Dedifferentiated amniotic fluid mesenchymal stem cell (primary cell): ENCODE measurements at regions not wholly inside any gene's neighbourhood (a gene's known extent, or its start where the extent isn't known, plus 50 kb on each side); places are given as distances from the start of the nearest gene placed in this dataset.
"Not testable (repeated sequence)": the region's sequence is repeated elsewhere in the genome, so short reads cannot be mapped to it uniquely, and the experiment has no call there.

Experiments
- DNase-seq: peaks from one replicate; pipeline ENCODE4 v3.0.0-alpha.2; 2016; ENCODE audit errors: extremely low spot score

DNA sequence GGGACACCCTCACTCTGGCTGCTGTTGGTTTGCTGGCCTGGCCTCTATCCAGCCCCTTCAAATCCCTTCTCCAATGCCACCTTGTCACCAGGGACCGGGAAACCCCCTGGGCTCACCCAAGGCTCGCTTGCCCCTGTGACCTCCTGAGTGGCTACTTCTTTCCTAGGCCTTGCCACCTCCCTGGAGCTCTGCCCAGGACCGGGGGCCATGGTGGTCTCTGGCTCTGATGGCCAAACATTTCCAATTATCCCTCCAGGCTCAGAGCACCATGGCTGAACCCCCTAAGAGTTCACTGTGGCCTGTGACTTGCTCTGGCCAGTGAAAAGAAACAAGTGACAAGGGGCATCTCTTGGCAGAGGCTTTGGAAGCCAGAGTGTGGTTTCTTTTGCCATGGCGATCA lies 237.6 kb downstream of the TFCP2L1 start:
- DNase-seq, result no peak

DNA sequence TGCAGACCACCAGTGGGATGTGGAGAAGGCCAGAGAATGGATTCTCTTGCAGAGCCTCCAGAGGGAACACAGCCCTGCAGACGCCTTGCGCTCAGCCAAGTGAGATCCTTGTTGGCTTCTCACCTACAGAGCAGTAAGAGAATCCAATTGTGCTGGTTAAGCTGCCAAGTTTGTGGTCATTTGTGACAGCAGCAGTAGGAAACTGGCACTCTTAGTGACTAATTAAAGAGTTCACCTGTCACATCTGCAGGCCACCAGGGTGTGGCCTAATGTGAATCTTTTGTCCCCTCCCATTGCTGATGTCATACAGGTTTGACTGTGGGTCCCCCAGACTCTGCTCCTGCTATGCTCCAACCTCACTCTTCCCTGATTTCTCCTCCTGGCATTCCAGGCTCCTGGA lies 235.9 kb downstream of the TFCP2L1 start:
- DNase-seq, result no peak

DNA sequence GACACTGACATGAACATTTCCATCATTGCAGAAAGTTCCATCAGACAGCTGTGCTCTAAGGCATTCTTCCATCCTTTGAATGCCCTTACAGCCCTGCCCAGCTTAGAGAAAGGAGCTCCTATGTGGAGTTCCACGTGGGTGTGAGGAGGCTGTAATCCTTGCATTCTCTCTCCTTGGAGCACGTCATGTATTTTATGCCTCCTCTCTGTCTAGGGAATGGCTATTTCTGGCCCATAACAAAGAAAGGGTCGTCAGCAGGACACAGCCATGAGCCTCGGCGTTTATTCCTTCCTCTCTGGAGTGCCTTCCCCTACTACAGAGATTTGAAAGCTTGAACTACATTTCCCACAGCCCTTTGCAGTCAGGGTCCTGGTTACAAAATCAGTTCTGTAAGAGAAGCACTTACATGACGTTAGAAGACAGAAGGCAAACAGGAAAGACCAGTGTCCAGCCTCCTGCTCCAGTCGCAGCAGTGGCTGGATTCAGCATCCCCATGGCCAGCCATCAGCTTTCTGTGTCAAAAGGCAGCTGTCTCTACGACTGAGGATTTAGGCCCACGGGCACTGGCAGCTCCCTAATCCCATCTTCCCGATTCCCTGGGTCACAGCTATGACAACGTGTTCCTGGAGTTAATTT lies 234.9 kb downstream of the TFCP2L1 start:
- no peak for DNase-seq

DNA sequence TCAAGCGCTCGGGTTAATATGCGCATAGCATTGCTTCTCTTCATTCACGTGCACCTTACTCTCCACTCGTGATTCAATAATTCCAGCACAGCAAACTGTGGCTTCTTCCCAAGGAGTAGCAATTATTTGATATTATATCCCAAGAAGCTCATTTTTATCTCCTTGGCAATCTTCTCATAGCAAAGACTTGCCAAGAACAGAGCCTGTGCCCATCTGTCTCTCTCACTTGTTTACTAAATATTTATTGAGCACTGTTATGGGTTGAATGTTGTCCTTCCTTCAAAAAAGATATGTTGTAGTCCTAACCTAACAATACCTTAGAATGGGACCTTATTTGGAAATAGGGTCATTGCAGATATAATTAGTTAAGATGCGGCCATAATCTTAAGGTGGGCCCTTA lies 233.7 kb downstream of the TFCP2L1 start:
- DNase-seq, result no peak

DNA sequence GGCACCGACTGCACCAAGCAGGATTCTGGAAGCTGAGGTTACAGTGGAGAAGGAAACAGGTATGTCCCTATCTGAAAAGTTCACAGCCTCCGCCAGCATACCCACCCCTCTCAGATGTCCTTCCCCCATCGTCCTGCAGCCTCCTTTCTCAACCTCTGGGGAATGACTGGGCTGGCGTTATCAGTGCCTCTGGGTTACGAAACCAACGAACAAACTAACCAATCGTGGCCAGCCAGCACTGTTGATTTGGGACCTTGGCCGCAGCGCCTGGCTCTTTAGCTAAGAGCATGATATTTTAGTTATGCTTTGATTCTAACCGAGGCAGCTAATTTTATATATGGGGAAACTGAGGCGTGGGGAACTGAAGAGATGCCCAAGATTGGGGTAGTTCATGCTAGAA lies 233.0 kb downstream of the TFCP2L1 start:
- DNase-seq, result no peak

DNA sequence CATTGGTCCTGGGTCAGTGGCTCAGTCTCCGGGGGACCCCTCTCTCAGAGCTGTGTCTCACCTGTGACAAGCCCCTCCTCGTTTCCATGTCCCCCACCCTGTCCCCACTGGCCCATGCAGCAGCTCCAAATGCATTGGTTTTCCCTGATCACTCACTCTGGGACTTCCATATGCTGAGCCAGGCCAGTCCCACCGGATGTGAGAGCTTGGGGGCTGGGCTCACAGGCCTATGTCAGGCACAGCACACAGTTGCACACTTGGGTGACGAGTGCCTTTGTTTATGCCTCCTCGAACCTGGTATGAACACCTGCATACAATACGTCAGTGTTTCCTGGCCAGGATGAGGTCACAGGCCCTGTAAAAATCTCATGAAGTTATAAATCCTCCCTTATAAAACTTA lies 232.5 kb downstream of the TFCP2L1 start:
- no peak for DNase-seq

DNA sequence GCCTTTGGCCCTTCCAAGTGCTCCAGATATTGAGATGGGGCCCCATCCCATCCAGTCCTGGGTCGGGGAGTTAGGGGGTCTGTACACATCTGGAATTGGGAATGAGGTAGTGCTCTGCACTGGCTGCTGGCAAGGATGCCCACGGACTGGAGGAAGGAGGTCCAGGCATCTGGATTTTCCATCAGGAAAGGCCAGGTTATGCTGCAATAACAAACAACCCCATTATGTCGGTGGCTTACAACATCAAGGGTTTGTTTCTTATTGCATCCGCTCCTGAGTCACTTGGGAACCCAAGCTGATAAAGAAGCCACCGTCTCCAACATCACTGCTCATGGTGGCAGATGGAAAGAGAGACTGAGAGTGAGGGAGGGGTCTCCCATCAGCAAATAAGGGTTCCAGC lies 229.9 kb downstream of the TFCP2L1 start:
- no peak for DNase-seq

DNA sequence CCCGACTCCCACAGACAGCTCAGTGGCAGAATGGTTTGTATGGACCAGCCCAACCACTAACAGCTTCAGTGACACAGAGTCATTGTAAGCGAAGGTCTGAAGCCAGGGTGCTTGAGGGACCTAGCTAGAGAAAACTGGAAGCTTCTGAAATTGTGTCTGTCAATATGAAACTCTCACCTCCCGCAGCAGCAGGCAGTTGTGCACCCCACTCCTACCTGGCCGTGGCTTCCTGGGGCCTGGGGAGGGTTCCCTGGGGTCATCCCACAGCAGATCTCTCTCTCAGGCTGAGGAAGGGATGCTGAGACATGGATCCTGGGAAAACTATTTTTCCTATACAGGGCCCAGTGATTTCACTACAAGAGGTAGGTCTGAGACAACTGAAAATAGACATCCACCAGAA lies 229.5 kb downstream of the TFCP2L1 start:
- no peak for DNase-seq

DNA sequence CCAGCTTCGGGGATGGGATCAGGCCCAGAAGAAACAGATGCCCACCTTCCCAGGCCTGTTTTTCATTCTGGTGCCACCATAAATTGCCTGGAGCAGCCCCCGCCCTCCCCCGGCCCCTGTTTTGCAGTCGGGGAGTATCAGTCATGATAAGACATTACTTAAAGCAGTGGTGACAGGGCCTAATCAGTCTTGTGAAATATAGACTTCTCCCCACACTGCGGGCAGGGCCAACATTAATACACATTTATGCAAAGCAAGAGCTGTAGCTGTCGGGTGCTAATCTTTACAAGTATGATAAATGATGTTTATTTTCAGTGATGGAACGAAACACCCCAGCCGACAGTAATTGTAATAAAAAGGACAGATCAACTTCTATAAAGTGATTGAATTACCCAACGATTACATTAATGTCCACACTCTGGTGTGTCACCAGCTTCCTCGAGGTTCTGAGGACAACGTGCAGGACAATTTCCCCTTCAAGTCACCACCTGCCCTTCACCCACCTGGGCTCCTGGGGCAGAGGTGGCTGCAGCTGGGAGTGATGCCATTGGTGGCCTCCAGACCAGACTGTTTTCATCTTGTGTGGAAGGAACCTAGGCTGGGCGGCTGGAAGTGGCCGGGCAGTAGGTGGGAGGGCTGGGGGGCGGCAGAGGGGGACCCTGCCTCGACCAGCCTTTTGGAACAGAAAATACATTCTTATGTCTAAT lies 226.0 kb downstream of the TFCP2L1 start:
- no peak for DNase-seq

DNA sequence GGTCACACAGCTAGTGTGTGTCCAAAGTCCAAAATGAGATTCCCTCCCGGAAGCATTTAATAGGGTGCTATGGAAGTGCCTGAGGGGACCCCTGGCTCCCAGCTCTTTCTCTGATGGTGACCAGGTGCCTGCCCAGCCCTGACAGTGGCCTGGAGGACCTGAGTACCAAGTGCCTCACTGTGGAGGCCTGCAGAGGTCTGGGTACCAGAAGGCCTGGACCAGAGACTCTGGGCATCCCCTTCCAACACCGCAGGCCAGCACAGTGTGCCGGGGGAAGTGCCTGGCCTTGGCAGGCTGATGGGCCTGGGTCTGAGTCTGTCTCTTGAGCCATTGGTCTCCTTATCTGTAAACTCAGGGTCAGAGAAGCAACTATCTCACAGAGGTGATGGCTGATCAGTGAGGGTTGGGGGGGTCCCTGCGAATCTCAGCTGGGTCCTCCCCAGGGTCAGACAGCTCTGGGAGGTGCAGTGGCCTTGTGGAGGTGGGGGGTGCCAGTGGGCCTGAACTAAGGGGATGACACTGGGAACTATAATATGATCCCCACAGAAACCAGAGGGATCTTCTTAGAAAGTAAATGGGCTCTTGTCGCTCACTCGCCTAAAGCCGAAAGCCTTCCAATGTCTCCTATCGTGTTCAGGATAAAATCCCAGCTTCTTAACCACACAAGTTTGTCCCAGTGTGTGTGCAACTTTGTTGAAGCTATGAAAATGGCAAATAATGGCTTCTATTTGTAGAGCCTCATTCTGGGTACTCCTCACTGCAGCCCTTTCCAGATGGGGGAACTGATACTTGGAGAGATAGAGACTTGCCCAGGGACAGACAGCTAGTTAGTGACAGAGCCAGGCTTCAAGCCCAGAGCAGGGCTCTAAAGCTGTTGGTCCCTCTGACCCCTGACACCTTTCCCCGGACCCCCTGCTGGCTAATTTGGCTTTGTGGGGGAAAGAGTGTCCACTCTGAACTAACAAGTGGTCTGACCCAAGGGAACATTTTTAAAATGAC lies 225.1 kb downstream of the TFCP2L1 start:
- no peak for DNase-seq

DNA sequence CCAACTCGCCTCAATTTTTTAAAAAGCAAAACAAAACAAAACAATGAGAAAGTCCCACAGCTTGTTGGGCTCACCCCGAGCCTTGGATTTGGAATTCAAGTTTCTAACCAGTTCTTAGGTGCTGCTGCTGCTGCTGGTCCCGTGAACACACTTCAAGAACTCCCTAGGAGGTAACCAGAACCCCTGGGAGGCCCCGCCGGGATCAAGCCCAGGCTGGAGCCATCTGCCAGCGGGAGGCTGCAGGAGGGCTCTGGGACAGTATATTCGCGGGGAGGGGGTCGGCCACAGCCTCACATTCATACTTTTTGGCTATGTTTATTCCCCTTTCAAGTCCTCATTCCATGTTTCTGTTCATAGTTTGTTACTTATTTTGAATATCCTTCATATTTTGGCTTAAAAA lies 223.4 kb downstream of the TFCP2L1 start:
- no peak for DNase-seq

DNA sequence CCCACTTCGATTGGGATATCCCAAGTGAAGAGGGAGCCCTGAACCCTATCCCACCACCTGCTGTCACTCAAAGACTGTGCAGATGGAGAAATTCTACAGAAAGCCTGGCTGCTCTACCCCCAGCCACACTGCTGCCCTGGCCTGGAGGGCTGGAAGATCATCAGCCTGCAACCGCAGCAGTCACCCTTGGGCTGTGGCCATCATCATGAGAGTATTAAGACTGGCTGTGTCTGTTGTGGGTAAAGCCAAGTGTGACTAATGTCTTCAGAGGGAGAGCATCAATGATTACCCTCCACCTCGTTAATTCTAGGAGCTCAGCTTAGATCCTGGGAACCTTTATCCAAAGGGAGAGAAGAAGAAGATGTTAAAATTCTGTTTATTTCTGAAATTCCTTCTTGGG lies 221.5 kb downstream of the TFCP2L1 start:
- DNase-seq, result no peak

DNA sequence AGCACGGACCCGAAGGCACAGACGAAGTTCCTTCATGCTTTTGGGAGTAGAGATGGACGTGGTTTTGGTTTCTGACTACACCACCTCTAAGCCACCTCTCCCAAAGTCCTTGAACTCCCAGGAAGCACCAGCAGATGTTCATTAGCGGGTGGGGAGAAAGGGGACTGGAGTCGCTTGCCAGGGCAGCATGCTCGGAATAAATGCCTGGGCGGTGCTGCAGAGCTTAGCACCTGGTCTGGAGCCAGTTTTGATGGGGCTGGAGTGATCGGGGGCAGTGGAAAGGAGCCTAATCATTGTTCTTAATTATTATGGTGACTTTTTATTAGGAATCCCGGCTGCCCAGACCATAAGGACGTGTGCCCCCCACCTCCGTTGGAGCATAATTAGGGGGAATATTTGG lies 220.8 kb downstream of the TFCP2L1 start:
- no peak for DNase-seq

DNA sequence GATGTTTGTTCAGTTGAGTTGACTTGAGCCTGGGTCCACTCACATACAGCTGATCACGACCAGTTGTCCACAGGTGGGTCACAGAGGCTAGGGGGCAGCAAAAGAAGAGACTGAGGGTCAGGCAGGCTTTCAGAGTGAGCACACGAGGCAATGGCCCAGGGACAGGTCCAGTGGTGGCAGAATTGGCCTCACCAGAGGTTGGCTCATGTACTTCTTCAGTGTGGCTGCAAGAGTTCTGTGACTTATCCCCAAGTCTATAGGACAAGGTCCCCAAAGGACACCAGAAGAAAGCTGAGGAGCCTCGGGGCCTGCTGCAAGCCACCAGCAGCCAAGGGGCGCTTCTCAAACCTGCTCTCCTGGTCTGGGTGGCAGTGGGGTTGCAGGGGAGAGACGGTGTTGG lies 219.8 kb downstream of the TFCP2L1 start:
- DNase-seq, result no peak

DNA sequence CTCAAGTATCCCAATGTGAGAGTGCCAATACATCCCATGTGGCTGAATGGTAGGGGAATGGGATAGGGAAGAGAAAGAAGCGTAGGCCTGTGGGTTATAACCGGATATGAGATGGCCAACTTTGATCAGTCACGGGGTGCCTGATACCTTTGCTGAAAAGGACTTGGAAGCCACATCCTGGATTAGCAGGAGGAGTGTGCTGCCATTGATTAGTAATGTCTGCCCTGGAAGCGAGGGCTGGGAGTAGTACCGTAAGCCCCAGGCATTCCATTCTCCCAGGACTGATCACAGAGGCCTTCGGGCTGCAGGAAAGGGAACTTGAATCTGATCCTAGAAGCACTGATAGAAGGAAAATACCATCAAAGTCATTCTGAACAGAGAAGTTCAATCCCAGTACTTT lies 218.5 kb downstream of the TFCP2L1 start:
- DNase-seq, result no peak

DNA sequence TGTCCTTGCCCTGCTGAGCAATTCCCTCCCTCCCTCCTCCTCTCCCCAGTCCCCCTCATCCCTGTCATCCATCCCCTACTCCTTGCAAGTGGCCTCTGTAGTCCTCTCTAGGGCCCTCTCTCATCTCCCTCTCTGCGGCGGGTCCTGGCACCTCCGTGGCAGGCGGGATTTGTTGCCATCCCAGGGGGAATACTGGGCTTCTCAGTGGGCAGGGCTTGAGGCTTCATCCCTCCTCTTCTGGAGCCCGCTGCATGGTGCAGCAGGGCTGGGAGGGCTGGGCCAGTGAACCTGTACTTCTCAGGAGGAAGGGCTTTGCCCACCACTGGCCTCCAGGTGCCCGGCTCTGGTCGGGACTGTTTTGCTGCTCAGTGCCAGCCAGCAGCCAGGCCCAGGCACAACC lies 216.2 kb downstream of the TFCP2L1 start:
- no peak for DNase-seq

DNA sequence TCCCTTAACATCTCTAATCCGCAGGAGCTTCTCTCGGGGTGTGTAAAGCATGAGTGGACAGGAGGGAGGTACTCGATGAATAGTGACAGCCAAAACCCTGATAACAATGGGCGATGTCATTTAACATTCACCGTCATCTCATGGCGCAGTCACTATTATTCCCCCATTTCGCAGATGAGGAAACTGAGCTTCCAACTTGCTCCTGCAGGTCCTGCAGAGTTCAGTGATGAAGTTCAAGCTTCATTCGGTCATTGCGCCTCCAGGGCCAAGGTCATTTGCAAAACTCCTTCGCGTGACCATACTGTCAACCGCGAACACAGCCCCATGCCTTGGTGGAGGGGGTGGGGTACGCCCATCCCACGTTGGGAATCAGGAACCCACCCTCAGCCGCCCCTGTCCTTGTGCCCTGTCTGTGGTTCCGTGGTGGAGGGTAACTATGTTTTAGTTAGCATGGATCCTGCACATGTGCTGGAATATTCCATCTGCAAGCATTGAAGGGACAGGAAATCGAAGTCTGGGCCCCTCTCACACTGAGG lies 215.5 kb downstream of the TFCP2L1 start:
- no peak for DNase-seq

DNA sequence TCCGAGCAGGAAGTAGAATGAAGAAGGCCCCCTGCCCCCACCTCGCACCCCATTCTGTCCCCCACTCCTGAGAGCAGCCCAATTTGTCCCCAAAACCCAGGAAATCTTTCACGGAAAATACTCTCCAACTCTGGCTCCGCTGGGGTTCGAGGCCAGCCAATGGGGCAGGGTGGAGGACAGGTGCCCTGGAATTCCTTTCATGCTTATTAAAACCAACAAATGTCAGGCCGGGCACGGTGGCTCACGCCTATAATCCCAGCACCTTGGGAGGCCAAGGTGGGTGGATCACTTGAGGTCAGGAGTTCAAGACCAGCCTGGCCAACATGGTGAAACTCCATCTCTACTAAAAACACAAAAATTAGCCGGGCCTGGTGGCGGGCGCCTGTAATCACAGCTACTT lies 214.9 kb downstream of the TFCP2L1 start:
- not testable (repeated sequence) for DNase-seq

DNA sequence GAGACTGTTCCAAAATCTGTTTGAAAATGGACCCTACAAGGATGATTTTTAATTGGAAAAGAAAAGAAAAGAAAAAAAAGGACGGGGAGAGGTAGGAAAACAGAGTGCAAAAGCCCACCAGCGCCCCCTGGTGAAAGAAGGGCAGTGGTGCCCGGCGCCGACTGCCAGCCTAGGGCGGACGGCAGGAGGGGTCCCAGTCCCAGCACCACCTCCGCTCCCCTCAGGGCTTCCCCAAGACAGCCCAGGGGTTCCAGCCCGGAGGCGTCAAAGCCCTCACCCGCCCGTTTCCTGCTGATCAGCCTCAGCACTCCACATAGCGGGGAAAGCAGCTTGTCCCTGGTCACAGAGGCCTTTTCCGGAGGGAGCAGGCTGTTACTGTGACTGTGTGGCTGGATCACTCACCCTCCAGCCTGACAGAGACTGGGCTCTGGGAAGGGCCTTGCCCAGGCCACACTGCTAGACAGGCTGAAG lies 213.9 kb downstream of the TFCP2L1 start:
- DNase-seq, result peak; percentile 49

DNA sequence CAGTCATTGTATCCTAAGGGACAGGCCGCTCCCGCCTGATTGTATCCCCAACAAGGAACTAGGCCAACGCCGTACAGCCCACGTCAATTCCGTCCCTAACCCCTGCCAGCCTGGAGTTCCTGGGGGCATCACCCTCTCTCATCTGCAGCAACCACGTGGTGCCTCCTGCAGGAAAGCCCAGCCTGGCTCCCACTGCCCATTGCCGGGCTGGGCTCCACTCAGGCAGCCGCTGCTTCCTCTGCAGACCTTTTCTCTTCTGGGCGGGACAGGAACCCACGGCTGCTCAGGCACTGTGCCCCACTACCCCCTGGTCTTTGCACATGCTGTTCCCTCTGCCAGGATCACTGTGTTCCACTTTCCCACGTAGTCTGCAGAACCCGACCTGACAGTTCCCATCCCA lies 212.2 kb downstream of the TFCP2L1 start:
- no peak for DNase-seq

DNA sequence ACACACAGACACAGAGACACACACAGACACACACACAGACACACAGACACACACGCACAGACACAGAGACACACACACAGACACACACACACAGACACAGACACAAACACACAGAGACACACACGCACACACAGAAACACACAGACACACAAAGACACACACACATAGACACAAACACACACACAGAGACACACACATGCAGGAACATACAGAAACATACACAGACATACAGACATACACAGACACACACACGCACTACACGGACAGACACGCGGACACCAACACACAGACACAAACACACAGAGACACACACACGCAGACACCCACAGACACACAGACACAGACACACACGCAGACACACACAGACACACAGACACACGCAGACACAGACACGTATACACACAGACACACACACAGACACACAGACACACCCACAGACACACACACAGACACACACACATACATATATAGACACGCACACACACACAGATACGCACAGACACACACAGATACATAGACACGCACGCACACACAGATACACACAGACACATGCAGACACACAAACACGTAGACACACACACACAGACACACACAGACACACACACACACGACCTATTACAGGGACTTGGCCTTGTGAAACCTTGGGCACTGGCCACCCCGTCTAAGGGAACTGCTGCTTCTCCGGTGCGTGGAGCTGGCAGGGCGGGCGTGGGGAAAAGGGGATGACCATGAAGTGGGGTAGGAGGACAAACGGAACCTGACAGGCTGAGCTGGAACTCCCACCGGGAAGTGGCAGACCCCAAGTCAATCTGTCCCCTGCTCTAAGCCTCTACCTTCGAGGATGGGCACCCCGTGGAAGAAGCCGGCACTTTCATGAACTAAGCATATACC lies 211.4 kb downstream of the TFCP2L1 start:
- no peak for DNase-seq
